HG03045 (cell line): ENCODE measurements at regions not wholly inside any gene's neighbourhood (a gene's known extent, or its start where the extent isn't known, plus 50 kb on each side); places are given as distances from the start of the nearest gene placed in this dataset.
"Not testable (repeated sequence)": the region's sequence is repeated elsewhere in the genome, so short reads cannot be mapped to it uniquely, and the experiment has no call there.

Experiments
- ATAC-seq: cut with Tn5 transposase; IDR thresholded peaks from one replicate; pipeline ENCODE4 v1.9.1; 2021; ENCODE audit warnings: mild to moderate bottlenecking, moderate library complexity; ENCODE audit not compliant: unreplicated experiment

DNA sequence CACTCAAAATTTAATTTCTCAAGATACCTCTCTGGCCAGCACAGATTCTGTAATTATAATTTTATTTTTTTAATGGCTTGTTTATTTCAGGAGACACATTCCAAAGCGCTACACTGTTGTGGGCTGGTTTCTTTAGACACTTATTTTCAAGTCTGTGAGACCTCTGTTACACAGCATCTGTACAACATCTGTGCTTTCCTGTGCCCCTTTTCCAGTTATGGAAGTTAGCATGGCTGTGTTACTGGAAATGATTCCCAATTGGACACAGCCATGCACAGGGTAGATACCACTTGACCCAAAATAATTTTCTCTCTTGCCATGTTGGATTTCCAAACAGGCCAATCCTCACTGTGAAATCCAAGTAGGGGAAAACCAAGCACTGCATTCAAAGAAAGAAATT, 172.3 kb upstream of the ADCY1 start:
- ATAC-seq = no peak

DNA sequence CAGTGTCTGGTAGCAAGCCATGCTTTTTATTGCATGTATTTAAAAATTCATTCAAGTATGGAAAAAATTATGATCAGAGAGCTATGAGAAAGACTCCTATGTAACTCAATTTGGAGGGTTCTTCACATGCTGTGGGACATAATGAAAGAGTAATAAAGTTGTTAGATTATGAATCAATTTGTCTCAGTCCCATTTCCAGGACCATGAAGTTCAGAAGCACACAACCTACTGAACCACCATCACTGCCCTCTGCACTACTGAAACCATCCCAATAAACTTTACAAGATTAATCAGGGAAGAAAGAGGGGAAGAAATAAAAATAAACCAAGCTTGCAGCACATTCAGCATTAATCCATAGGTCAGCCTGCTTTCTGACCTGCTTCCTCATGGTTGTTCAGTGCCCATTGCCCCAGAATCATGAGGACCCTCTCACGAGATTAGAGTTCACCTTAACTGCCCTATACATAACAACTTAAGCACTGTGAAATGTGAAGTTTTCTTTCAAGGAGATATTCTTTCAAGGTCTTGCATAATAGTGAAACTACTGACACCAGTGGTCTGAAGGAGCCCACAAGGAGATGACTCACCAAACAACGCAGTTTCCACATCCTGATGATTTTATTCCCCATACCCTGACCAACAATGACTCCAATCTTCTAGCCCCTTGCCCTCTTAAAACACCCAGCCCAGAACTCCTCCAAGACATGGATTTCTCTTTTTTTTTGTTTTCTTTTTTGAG, 171.5 kb upstream of the ADCY1 start:
- ATAC-seq = no peak

- no peak for ATAC-seq
Observed at GRCh38 chr7:45404622-45405021, 169.5 kb upstream of the ADCY1 start.

GRCh38 chr7:45407730-45408408, 166.3 kb upstream of the ADCY1 start:
- no peak for ATAC-seq

DNA sequence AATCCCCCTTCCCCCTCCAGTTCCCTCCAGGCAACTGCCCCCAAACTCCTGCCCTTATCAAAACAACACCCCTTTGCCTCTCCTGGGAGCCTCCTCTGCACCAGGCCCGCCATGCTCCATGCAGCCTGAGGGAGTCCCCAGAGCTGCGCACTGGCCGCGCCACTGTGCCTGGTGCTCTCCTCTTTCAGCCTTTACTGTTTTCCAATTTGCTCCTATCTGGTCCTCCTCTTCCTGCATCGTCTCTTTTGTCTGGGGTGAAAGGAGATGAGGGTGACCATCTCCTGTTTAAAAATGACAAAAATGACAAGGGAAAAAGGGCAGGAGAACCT, 165.8 kb upstream of the ADCY1 start:
- ATAC-seq = no peak

DNA sequence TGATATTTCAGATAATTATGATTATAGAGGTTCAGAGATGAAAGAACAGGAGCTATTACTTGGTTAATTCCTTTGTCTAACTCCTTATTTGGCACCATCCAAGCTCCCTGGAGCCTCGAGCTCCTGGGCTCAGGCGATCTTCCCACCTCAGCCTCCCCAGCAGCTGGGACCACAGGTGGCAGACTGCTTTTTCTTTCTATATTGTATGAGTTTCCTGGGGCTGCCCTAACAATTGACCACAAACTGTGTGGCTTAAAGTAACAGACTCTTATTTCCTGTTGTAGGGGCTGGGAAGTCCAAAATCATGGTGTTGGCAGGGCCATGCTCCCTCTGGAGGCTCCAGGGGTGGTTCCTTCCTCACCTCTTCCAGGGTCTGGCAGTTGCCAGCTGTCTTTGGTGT, 163.3 kb upstream of the ADCY1 start:
- no peak for ATAC-seq

- no peak for ATAC-seq
Observed at GRCh38 chr7:45413419-45413818, 160.7 kb upstream of the ADCY1 start.

- ATAC-seq = no peak
Observed at GRCh38 chr7:45414226-45414625, 159.9 kb upstream of the ADCY1 start.

GRCh38 chr7:45415265-45415664, 158.9 kb upstream of the ADCY1 start:
- no peak for ATAC-seq

- ATAC-seq = no peak
Observed at GRCh38 chr7:45416846-45417245, 157.3 kb upstream of the ADCY1 start.

DNA sequence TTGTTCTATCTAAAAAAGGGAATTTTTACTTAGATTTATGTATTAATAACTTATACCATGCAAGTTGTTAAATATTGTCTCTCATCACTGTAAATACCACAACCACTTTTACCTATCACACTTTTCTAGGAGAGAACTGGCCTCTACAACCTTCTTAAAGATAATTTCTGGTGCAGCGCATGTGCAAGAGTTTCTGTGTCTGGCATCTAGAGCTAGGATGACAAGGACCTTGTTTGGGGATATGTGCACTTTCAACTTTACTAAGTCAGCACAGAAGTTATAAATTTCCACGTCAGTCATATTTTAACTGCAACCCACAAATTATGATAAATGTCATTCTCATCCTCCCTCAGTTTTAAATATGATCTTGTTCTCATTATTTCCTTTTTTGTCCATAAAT, 156.9 kb upstream of the ADCY1 start:
- no peak for ATAC-seq

- no peak for ATAC-seq
Observed at GRCh38 chr7:45417735-45418134, 156.4 kb upstream of the ADCY1 start.

- no peak for ATAC-seq
Observed at GRCh38 chr7:45420843-45421495, 153.2 kb upstream of the ADCY1 start.

GRCh38 chr7:45421806-45422205, 152.4 kb upstream of the ADCY1 start:
- no peak for ATAC-seq

DNA sequence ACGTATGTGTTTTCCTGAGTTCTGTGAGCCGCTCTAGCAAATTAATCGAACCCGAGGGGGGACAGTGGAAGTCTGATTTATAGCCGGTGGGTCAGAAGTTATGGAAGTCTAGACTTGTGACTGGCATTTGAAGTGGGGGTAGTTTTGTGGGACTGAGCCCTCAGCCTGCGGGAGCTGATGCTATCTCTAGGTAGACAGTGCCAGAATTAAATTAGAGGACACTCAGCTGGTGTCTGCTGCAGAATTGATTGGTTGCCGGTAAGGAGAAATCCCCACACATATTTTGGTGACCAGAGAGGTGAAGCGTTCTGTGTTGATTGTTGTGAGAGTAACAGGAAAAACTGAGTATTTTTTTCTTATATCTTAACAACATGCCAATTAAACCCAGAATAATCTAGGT, 143.8 kb upstream of the ADCY1 start:
- ATAC-seq = no peak

GRCh38 chr7:45434167-45434784, 139.9 kb upstream of the ADCY1 start:
- ATAC-seq = no peak

DNA sequence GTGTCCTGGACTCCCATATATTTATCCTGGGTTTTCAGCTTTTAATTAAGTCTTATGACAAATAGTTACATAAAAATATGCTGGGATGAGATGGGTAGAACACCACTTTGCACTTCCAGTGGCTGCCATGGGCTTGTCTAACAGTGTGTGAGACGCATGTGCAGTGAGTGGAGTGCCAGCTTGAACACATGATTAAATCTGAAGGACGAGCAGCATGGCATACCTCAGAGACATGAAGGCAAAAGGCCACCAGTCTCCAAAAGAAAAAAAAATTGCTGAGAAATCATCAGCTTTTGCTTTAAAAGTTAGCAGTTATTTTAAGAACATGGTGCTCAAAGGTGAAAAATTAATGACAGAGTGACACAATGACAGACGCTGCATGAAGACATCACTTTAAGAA, 139.0 kb upstream of the ADCY1 start:
- ATAC-seq = no peak

GRCh38 chr7:45435846-45436245, 138.3 kb upstream of the ADCY1 start:
- no peak for ATAC-seq

DNA sequence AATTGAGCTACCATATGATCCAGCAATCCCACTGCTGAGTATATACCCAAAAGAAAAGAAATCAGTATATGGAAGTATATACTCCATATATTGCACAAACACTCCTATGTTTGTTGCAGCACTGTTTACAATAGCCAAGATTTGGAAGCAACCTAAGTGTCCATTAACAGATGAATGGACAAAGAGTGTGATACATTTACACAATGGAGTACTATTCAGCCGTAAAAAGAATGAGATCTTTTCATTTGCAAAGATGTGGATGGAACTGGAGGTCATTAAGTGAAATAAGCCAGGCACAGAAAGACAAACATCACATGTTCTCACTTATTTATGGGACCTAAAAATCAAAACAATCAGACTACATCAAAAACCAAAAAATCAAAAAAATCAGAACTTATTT, 133.4 kb upstream of the ADCY1 start:
- ATAC-seq = not testable (repeated sequence)

DNA sequence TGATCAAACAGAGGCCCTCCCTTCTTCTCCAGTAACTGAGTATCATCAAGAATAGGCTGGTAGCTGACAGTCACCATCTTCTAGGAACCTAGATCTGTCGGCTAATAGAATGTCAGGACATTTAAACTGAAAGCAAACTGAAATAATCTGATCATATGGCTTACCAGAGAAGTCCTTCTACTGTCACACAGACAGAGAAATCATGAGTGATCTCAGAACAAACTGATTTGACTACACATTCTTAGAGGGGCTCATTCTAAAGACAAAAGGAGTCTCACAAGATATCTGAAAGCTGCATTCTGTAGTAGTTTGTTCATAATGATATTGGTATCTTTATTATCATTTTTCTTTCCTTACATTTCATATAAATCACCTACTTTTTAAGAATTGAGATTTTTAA, 130.9 kb upstream of the ADCY1 start:
- no peak for ATAC-seq

- ATAC-seq = no peak
Observed at GRCh38 chr7:45446195-45446944, 127.8 kb upstream of the ADCY1 start.
